Liver (tissue), 8 donors: ENCODE measurements at regions not wholly inside any gene's neighbourhood (a gene's known extent, or its start where the extent isn't known, plus 50 kb on each side); places are given as distances from the start of the nearest gene placed in this dataset.

Experiments
- DNase-seq: peaks from one replicate; pipeline ENCODE4 v3.0.0-alpha.2; 2017; ENCODE audit warnings: low spot score
- H3K27ac ChIP-seq, 2 donors: one replicate each; pipeline ENCODE4 v1.7.0; 2013; ENCODE audit warnings: inconsistent platforms in 2 of 2, low read length in 2 of 2, control low read depth in 1 of 2, low read depth in 1 of 2, mild to moderate bottlenecking in 1 of 2
- H3K27me3 ChIP-seq, 4 donors: one replicate each; pipeline versions ENCODE4 v1.6.1 to v1.7.0; 2013; ENCODE audit warnings: low read length in 3 of 4, inconsistent platforms in 1 of 4, mild to moderate bottlenecking in 1 of 4, moderate library complexity in 1 of 4; ENCODE audit not compliant: control insufficient read depth in 4 of 4, insufficient read depth in 4 of 4
- H3K36me3 ChIP-seq, 4 donors: one replicate each; pipeline versions ENCODE4 v1.6.1 to v1.7.0; 2013; ENCODE audit warnings: low read length in 3 of 4, mild to moderate bottlenecking in 3 of 4, low read depth in 1 of 4, moderate library complexity in 1 of 4; ENCODE audit not compliant: control insufficient read depth in 4 of 4, insufficient read depth in 3 of 4
- H3K4me1 ChIP-seq, 4 donors: one replicate each; pipeline versions ENCODE4 v1.6.1 to v1.7.0; 2013; ENCODE audit warnings: low read length in 3 of 4, mild to moderate bottlenecking in 3 of 4, moderate library complexity in 1 of 4; ENCODE audit not compliant: control insufficient read depth in 4 of 4, insufficient read depth in 4 of 4
- H3K4me3 ChIP-seq, 3 donors: one replicate each; pipeline versions ENCODE4 v1.6.1 to v1.7.0; 2013; ENCODE audit warnings: low read length in 3 of 3, control low read depth in 1 of 3, low read depth in 1 of 3, mild to moderate bottlenecking in 1 of 3
- H3K9ac ChIP-seq, 2 donors: one replicate each; pipeline ENCODE4 v1.7.0; 2013; ENCODE audit warnings: low read length in 2 of 2, mild to moderate bottlenecking in 2 of 2, moderate library complexity in 2 of 2, control low read depth in 1 of 2, low read depth in 1 of 2
- H3K9me3 ChIP-seq, 4 donors: one replicate each; pipeline versions ENCODE4 v1.6.1 to v1.7.0; 2013; ENCODE audit warnings: low read length in 3 of 4; ENCODE audit not compliant: control insufficient read depth in 4 of 4
- ATF3 ChIP-seq: IDR thresholded peaks from 2 replicates; pipeline ENCODE4 v1.6.1; 2016; ENCODE audit warnings: antibody characterized with exemption
- CTCF ChIP-seq: fragments of 150-350 bp; IDR thresholded peaks from 2 replicates; pipeline ENCODE4 v1.5.1; 2017; ENCODE audit warnings: improper control_type of control experiment, low read depth, low read length; ENCODE audit not compliant: missing input control
- EGR1 ChIP-seq, 2 donors: IDR thresholded peaks; 2 replicates each; pipeline ENCODE4 v1.6.1; 2016 to 2018; ENCODE audit warnings: antibody characterized with exemption in 2 of 2, low read depth in 2 of 2
- FOXA2 ChIP-seq: IDR thresholded peaks from 2 replicates; pipeline ENCODE4 v1.6.1; 2016; ENCODE audit warnings: antibody characterized with exemption
- GABPA ChIP-seq, 2 donors: IDR thresholded peaks in 1 of 2; conservative IDR thresholded peaks in 1 of 2; 2 replicates each; pipeline ENCODE4 v1.6.1; 2016; ENCODE audit warnings: antibody characterized with exemption in 2 of 2, mild to moderate bottlenecking in 1 of 2, moderate library complexity in 1 of 2
- HNF4A ChIP-seq, 2 donors: conservative IDR thresholded peaks; 2 replicates each; pipeline ENCODE4 v1.6.1; 2016; ENCODE audit warnings: antibody characterized with exemption in 2 of 2, mild to moderate bottlenecking in 2 of 2
- HNF4G ChIP-seq: IDR thresholded peaks from 2 replicates; pipeline ENCODE4 v1.6.1; 2016; ENCODE audit warnings: antibody characterized with exemption
- JUND ChIP-seq, 2 donors: IDR thresholded peaks; 2 replicates each; pipeline ENCODE4 v1.6.1; 2016; ENCODE audit warnings: antibody characterized with exemption in 2 of 2
- MAX ChIP-seq: IDR thresholded peaks from 2 replicates; pipeline ENCODE4 v1.6.1; 2016; ENCODE audit warnings: antibody characterized with exemption
- NR2F2 ChIP-seq: IDR thresholded peaks from 2 replicates; pipeline ENCODE4 v1.6.1; 2016; ENCODE audit warnings: antibody characterized with exemption
- RAD21 ChIP-seq, 2 donors: IDR thresholded peaks; 2 replicates each; pipeline ENCODE4 v1.6.1; 2016; ENCODE audit warnings: antibody characterized with exemption in 2 of 2, mild to moderate bottlenecking in 2 of 2
- REST ChIP-seq: IDR thresholded peaks from 2 replicates; pipeline ENCODE4 v1.6.1; 2016; ENCODE audit warnings: antibody characterized with exemption, mild to moderate bottlenecking
- RXRA ChIP-seq, 2 donors: IDR thresholded peaks; 2 replicates each; pipeline ENCODE4 v1.6.1; 2017 to 2018; ENCODE audit warnings: antibody characterized with exemption in 2 of 2, mild to moderate bottlenecking in 1 of 2
- SP1 ChIP-seq: IDR thresholded peaks from 2 replicates; pipeline ENCODE4 v1.6.1; 2018; ENCODE audit warnings: antibody characterized with exemption, mild to moderate bottlenecking
- YY1 ChIP-seq: IDR thresholded peaks from 2 replicates; pipeline ENCODE4 v1.6.1; 2016; ENCODE audit warnings: antibody characterized with exemption, mild to moderate bottlenecking
- ZBTB33 ChIP-seq: IDR thresholded peaks from 2 replicates; pipeline ENCODE4 v1.6.1; 2016; ENCODE audit warnings: antibody characterized with exemption
- WGBS: extraction: QIAGEN DNeasy Blood & Tissue Kit; methylation state at CpG from one replicate; pipeline ENCODE4 v1.1.7; 2013; 5-methylcytosine and 5-hydroxymethylcytosine counted together
- donor health status: healthy.
- donor health status: healthy.
- donor health status: healthy.
- donor health status: healthy.
- donor health status: healthy.

- TF ChIP-seq SP1 = no peak
- TF ChIP-seq RXRA (IDR thresholded peaks at IDR 0.05) = no peak
- no peak for TF ChIP-seq JUND (IDR thresholded peaks at IDR 0.05)
Measured at GRCh38 chr21:32192291-32193097, 86.4 kb downstream of the MIS18A start (continued).

- no peak for DNase-seq
- Histone ChIP-seq H3K36me3 (no peaks in the 10 kb centered on the region), H3K9ac (no peak overlapping the region), H3K27me3 (peaks cover 0 to 3% (median 0%) of the 10 kb centered on the region in 4 donors), H3K9me3 (no peaks in the 10 kb centered on the region), H3K27ac (no peak overlapping the region), H3K4me1 (no peaks in the 10 kb centered on the region), H3K4me3 (no peak overlapping the region)
- whole genome bisulfite sequencing = 71% methylated on average over 9 of the region's 9 CpGs
- no peak for TF ChIP-seq YY1
- TF ChIP-seq CTCF = no peak
- no peak for TF ChIP-seq ZBTB33
- TF ChIP-seq REST = no peak
- TF ChIP-seq SP1 = no peak
- no peak for TF ChIP-seq FOXA2
- no peak for TF ChIP-seq JUND (IDR thresholded peaks at IDR 0.05)
Measured at GRCh38 chr21:32190493-32191144, 88.2 kb downstream of the MIS18A start.

- 71% methylated on average over 5 of the region's 5 CpGs for WGBS
- no peak overlapping the region for H3K27ac ChIP-seq
- peaks cover 0 to 5% (median 0%) of the 10 kb centered on the region in 4 donors for H3K9me3 ChIP-seq
- no peak overlapping the region for H3K9ac ChIP-seq
- DNase-seq = no peak
- no peaks in the 10 kb centered on the region for H3K36me3 ChIP-seq
- no peak overlapping the region for H3K4me3 ChIP-seq
- peaks cover 0 to 7% (median 0%) of the 10 kb centered on the region in 4 donors for H3K27me3 ChIP-seq
- no peaks in the 10 kb centered on the region for H3K4me1 ChIP-seq
- no peak for TF ChIP-seq RXRA (IDR thresholded peaks at IDR 0.05)
- no peak for TF ChIP-seq MAX
- TF ChIP-seq SP1 = no peak
- TF ChIP-seq EGR1 (IDR thresholded peaks at IDR 0.05; ENCODE audit: low read depth in 2 of 2) = no peak
- TF ChIP-seq HNF4G = no peak
- TF ChIP-seq NR2F2 = no peak
- no peak for TF ChIP-seq RAD21 (IDR thresholded peaks at IDR 0.05)
- no peak for TF ChIP-seq HNF4A (conservative IDR thresholded peaks at IDR 0.05)
- TF ChIP-seq ATF3 = no peak
- no peak for TF ChIP-seq GABPA (IDR thresholded peaks at IDR 0.05 in 1 of 2, conservative IDR thresholded peaks at IDR 0.05 in 1 of 2)
- no peak for TF ChIP-seq FOXA2
- no peak for TF ChIP-seq JUND (IDR thresholded peaks at IDR 0.05)
- no peak for TF ChIP-seq YY1
Measured at GRCh38 chr21:32189688-32190483, 89.0 kb downstream of the MIS18A start.
